Glutamatergic neuron (in vitro differentiated cells): ENCODE measurements at regions not wholly inside any gene's neighbourhood (a gene's known extent, or its start where the extent isn't known, plus 50 kb on each side); places are given as distances from the start of the nearest gene placed in this dataset.

ENCODE experiments used
- DNase-seq: peaks from one replicate; pipeline ENCODE4 v3.0.0; 2022
- H3K27ac Mint-ChIP-seq: one replicate; pipeline ENCODE4 v1.8.0; 2020; ENCODE audit warnings: mild to moderate bottlenecking, mixed read lengths, inconsistent platforms; ENCODE audit not compliant: unreplicated experiment
- H3K27me3 Mint-ChIP-seq: one replicate; pipeline ENCODE4 v1.8.0; 2020; ENCODE audit warnings: mild to moderate bottlenecking, moderate library complexity, mixed read lengths, inconsistent platforms; ENCODE audit not compliant: unreplicated experiment
- H3K36me3 Mint-ChIP-seq: one replicate; pipeline ENCODE4 v1.8.0; 2020; ENCODE audit warnings: mild to moderate bottlenecking, mixed read lengths, inconsistent platforms; ENCODE audit not compliant: unreplicated experiment
- H3K4me1 Mint-ChIP-seq: one replicate; pipeline ENCODE4 v1.8.0; 2020; ENCODE audit warnings: mild to moderate bottlenecking, low read depth, mixed read lengths, inconsistent platforms; ENCODE audit not compliant: unreplicated experiment
- H3K4me3 Mint-ChIP-seq: one replicate; pipeline ENCODE4 v1.8.0; 2020; ENCODE audit warnings: mild to moderate bottlenecking, mixed read lengths, inconsistent platforms; ENCODE audit not compliant: unreplicated experiment
- H3K9me3 Mint-ChIP-seq: one replicate; pipeline ENCODE4 v1.8.0; 2020; ENCODE audit warnings: mild to moderate bottlenecking, moderate library complexity, mixed read lengths, inconsistent platforms; ENCODE audit not compliant: unreplicated experiment
- CTCF ChIP-seq: fragments of 200-600 bp; sonication (generic); IDR thresholded peaks from one replicate; pipeline ENCODE4 v1.5.0; 2021; ENCODE audit not compliant: partially characterized antibody, unreplicated experiment

- no peaks in the 10 kb centered on the region for H3K4me1 Mint-ChIP-seq
- peaks cover 1% of the 10 kb centered on the region for H3K27me3 Mint-ChIP-seq
- H3K9me3 Mint-ChIP-seq, result peaks cover 2% of the 10 kb centered on the region
- peaks cover 4% of the 10 kb centered on the region for H3K36me3 Mint-ChIP-seq
- TF ChIP-seq CTCF, result no peak
- H3K4me3 Mint-ChIP-seq, result no peak overlapping the region
- H3K27ac Mint-ChIP-seq, result no peak overlapping the region
- DNase-seq, result no peak
Observed at GRCh38 chr3:34929036-34929435, 710.3 kb upstream of the ARPP21 start.

- Mint-ChIP-seq H3K27ac (no peak overlapping the region), H3K9me3 (peaks cover 2% of the 10 kb centered on the region), H3K36me3 (peaks cover 4% of the 10 kb centered on the region), H3K27me3 (peaks cover 1% of the 10 kb centered on the region), H3K4me3 (no peak overlapping the region), H3K4me1 (no peaks in the 10 kb centered on the region)
- TF ChIP-seq CTCF, result no peak
- DNase-seq, result no peak
Observed at GRCh38 chr3:34934660-34935059, 704.7 kb upstream of the ARPP21 start.

- no peak overlapping the region for H3K27ac Mint-ChIP-seq
- H3K4me1 Mint-ChIP-seq, result no peaks in the 10 kb centered on the region
- H3K9me3 Mint-ChIP-seq, result peaks cover 2% of the 10 kb centered on the region
- no peaks in the 10 kb centered on the region for H3K27me3 Mint-ChIP-seq
- no peaks in the 10 kb centered on the region for H3K36me3 Mint-ChIP-seq
- DNase-seq, result no peak
- TF ChIP-seq CTCF, result no peak
- no peak overlapping the region for H3K4me3 Mint-ChIP-seq
Observed at GRCh38 chr3:34938784-34939183, 700.5 kb upstream of the ARPP21 start.

- no peaks in the 10 kb centered on the region for H3K36me3 Mint-ChIP-seq
- no peak overlapping the region for H3K4me3 Mint-ChIP-seq
- H3K27me3 Mint-ChIP-seq, result no peaks in the 10 kb centered on the region
- no peaks in the 10 kb centered on the region for H3K4me1 Mint-ChIP-seq
- H3K9me3 Mint-ChIP-seq, result peaks cover 2% of the 10 kb centered on the region
- TF ChIP-seq CTCF, result no peak
- H3K27ac Mint-ChIP-seq, result no peak overlapping the region
- DNase-seq, result no peak
Observed at GRCh38 chr3:34942256-34942655, 697.1 kb upstream of the ARPP21 start.

- Mint-ChIP-seq H3K4me3 (no peak overlapping the region), H3K27ac (no peak overlapping the region), H3K4me1 (no peaks in the 10 kb centered on the region), H3K9me3 (no peaks in the 10 kb centered on the region), H3K27me3 (no peaks in the 10 kb centered on the region), H3K36me3 (no peaks in the 10 kb centered on the region)
- no peak for DNase-seq
- no peak for TF ChIP-seq CTCF
Observed at GRCh38 chr3:34947834-34948233, 691.5 kb upstream of the ARPP21 start.
